IPS DF 19.7 (cell line): ENCODE measurements at regions not wholly inside any gene's neighbourhood (a gene's known extent, or its start where the extent isn't known, plus 50 kb on each side); places are given as distances from the start of the nearest gene placed in this dataset.

Source experiments
- DNase-seq: peaks from one replicate; pipeline ENCODE4 v3.0.0-alpha.2; 2013; ENCODE audit warnings: low read depth, low spot score

DNA sequence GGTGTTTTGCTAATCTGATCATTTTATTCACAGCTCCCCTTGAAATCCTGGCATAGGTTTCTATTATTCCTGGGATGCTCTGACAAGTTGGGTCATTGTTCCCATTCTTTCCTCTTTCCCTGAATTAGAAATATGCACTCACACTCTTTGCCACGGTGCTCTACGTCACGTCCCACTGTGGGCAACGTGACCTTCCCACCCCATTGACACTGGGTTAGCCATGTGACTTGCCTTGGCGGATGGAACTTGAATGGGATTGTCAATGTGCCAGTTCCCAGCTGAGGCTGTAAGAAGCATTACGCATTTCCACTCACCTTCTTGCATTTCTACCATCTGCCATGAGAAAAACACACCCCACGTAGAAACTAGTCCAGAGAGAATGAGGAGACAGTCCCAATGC is 492.4 kb downstream of the SHISA9 start:
- DNase-seq, result no peak

DNA sequence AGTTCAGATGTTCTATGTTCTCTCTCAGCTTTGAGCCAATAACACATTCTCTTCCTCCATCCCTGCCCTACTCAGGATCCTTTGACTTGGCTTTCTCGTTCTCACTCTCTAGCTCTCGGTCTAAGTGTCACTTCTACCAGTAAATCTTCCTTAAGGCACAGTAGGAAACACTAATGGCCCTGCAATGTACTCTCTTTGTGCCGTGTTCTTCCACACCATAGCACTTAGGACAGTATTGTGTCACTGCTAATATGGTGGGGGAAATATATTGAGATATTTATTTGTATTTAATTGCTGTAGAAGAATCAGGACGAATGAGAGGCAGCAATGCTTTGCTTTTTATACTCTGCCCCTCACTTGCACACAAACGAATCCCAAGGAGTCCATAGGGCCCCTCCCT is 493.1 kb downstream of the SHISA9 start:
- DNase-seq, result no peak

GRCh38 chr16:13397126-13397525 is 495.7 kb downstream of the SHISA9 start:
- no peak for DNase-seq

- DNase-seq, result no peak
Measured at GRCh38 chr16:13401641-13402040, 500.2 kb downstream of the SHISA9 start.

GRCh38 chr16:13402601-13403000 is 501.2 kb downstream of the SHISA9 start:
- no peak for DNase-seq

GRCh38 chr16:13403326-13403725 is 501.9 kb downstream of the SHISA9 start:
- DNase-seq, result no peak

DNA sequence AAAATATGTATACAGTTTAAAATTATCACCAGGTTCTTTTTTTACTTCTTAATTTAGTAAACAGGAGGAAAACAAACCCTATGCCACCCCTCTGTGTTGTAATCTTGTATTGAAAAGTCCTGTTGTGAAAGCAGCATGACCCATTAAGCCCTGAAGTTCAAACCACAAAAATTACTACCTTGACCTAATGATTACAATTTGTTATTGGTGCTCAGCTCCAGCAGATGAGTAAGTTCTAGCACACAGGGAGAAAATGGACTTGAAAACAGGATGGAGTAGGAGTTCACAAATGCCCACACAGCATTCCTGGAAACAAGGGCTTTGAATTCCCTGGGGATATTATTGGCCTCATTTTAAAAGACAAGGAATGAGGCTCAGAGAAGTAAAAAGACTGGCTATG is 505.8 kb upstream of the ERCC4 start:
- no peak for DNase-seq

DNA sequence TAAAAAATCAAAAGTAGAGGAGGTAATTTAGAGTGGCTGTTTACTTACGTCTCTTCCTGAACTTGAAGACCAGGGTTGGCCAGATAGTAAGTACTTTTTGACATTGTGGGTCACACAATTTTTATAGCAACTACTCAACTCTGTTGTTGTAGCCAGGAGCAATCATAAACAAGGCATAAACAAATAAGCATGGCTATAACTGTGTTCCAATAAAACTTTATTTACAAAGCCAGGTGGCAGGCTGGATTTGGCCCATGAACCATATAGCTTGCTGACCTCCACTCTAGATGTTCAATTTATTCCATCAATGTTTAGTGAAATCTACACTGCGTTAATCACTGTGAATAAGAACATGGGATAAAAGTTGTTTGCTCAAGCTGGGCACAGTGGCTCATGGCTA is 500.4 kb upstream of the ERCC4 start:
- DNase-seq, result no peak

DNA sequence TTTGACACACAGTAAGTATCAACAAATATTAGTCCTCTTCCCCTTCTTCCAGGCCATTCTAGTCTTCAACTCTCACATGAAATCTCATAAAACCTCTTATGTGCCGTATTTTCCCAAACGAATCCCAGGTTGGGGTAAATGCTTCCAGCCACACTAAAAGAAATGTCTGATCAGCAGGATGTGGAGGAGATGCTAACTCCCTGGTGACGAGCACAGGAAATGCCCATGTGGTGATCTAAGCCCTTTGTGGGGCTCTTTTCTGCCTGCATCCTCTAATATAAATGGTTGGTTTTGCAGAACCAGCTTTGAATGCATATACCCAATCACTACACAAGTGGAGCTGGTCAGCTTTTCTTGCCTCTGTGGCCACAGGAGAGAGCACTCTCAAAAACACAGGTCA is 498.2 kb upstream of the ERCC4 start:
- DNase-seq, result no peak

DNA sequence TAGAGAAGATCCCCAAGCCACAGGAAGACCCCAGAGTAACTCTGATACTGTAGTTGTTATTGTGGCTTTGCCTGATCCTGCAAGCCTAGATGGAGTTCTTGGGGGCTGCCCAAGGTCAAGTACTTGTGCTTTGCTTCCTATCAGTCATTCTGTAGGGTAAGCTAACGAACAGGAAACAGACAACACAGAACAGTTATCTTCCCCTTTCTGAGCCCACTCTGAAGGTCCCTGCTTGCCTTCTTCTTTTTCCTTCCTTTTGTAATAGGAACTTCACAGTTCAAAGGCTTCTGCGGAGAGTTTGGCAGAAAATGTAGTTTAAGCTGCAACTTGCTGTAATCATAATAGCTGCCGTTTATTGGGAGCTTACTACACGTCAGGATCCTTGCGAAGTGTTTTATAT is 494.1 kb upstream of the ERCC4 start:
- no peak for DNase-seq

GRCh38 chr16:13426269-13426668 is 493.7 kb upstream of the ERCC4 start:
- peak; percentile 56 for DNase-seq

DNA sequence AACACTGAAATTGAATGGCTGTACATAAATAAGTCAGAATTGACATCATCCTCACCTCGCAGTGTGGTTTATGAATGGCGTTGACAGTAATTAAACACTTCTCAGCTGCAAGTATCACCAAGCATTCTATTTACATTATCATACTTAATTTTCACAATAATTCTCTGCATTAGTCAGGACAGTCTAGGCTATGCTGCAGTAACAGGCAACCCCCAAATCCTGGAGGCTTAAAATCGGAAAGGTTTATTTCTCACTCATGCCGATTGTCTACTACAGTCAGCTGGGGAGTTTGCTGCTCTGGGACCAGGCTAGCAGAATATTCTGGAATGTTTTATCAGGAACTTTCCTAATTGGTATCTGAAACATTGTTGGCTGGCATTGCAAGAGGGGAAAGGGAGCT is 493.2 kb upstream of the ERCC4 start:
- no peak for DNase-seq

GRCh38 chr16:13427943-13428342 is 492.0 kb upstream of the ERCC4 start:
- no peak for DNase-seq

DNA sequence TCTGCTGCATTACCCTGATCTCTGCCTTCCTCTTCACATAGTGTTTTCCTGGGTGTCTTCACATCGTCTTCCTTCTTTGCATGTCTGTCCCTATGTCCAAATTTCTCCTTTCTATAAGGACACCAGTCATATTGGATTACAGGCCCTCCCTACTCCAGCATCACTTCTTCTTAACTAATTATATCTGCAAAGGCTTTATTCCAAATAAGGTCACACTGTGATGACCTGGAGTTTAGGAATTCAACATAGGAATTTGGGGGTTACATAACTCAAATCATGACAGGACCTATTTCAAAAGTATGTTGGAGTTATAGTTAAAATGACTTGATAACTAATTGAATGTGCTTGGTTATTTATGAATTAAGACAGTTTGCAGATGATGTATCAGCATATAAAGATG is 490.5 kb upstream of the ERCC4 start:
- DNase-seq, result no peak

GRCh38 chr16:13435415-13435814 is 484.5 kb upstream of the ERCC4 start:
- no peak for DNase-seq

- DNase-seq, result peak; percentile 61
Measured at GRCh38 chr16:13435873-13436474, 484.0 kb upstream of the ERCC4 start.

GRCh38 chr16:13436641-13437412 is 483.1 kb upstream of the ERCC4 start:
- DNase-seq, result no peak

DNA sequence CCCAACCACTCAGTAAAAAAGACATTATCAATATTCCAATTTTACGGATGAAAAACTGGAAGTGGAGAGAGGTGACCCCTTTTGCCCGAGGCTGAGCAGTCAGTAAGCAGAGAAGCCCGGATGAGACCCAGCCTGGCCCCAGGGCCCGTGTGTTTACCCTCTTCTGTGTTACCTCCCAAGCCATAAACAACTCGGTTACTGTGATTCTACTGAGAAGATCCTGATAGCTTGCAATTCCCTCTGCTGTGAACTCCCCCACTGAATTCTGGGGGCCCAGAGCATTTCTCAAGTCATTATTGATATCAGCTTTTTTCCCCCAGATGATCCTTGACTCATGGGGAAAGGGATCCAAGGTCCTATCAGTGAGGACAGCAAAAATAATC is 482.6 kb upstream of the ERCC4 start:
- DNase-seq, result no peak

DNA sequence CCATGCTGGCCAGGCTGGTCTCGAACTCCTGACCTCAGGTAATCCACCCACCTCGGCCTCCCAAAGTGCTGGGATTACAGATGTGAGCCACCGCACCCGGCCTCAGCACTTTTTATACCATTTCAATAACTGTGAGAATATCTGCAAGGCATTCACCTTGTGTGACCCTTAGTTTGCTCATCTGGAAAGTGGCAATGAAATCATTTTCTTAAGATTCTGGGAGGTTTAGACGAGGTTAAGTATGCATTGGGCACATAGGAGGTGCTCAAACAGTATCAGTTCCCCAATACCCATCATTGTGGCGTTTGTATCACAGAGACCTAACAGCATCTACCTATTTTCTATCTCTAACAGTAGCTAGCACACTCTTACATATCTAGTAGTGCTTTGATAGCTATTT is 481.9 kb upstream of the ERCC4 start:
- DNase-seq, result no peak

GRCh38 chr16:13439766-13440165 is 480.2 kb upstream of the ERCC4 start:
- DNase-seq, result no peak

DNA sequence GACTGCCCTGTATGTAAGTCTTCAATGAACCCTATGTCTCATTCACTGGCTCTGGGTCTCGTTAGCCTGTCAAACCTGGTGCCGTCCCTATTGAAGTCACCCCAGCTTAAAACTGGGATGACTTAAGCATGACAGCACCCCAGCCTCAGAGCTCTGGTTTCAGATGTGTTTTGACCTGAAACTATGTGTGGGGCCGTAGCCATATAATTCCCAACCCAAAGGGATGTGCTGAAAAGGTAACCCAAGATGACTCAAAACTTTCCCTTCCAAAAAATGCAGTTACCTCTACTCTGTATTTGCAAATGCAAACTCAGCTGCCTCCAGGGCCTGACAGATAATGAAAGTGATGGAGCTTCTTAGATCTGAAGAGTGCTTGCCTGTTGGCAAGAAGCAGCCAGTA is 478.3 kb upstream of the ERCC4 start:
- no peak for DNase-seq

DNA sequence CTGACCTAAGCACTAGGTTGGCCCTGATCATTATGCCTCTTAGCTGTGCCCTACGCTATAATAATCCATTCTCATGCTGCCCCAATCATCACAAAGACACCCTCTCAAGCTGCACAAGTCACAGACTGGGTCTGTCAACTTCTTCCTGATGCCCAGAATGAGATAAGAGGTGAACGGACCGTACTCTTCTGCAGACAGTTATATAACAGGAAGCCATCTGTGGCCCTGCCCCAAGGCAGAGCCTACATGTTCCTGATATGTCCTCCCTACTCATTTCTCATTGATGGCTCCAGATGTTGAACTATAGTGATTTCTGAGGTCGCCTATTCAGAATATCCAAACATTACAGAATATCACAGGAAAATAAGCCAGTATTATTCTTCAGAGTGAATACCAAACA is 471.6 kb upstream of the ERCC4 start:
- no peak for DNase-seq

DNA sequence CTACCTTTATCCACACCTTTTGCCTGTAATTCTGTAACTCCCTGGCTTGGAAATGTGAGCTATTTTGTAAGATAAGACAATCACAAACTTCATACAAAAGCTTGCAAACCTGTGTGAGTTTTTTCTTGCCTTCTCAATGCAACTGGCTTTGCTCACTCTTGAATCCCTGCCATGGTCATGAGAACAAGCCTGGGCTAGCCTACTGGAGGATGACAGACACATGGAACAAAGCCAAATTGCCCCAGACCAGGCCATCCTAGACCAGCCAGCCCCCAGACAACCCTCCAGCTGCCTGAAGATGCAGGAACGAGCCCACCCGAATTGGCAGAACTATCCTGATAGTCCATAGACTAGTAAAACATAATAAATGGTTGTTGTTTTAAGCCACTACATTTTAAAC is 466.6 kb upstream of the ERCC4 start:
- DNase-seq, result no peak
